Type B pancreatic cell (in vitro differentiated cells): ENCODE measurements at regions not wholly inside any gene's neighbourhood (a gene's known extent, or its start where the extent isn't known, plus 50 kb on each side); places are given as distances from the start of the nearest gene placed in this dataset.
"Not testable (repeated sequence)": the region's sequence is repeated elsewhere in the genome, so short reads cannot be mapped to it uniquely, and the experiment has no call there.

Experiments used
- DNase-seq: peaks from one replicate; pipeline ENCODE4 v3.0.0; 2021; ENCODE audit warnings: mixed read lengths; ENCODE audit not compliant: unreplicated experiment; ENCODE audit errors: extremely low spot score
- H3K27ac Mint-ChIP-seq: 2 replicates; pipeline ENCODE4 v1.8.0; 2021; ENCODE audit warnings: mild to moderate bottlenecking, mixed read lengths
- H3K27me3 Mint-ChIP-seq: 2 replicates; pipeline ENCODE4 v1.8.0; 2021; ENCODE audit warnings: mixed read lengths
- H3K36me3 Mint-ChIP-seq: 2 replicates; pipeline ENCODE4 v1.8.0; 2021; ENCODE audit warnings: mixed read lengths
- H3K4me1 Mint-ChIP-seq: one replicate; pipeline ENCODE4 v1.8.0; 2021; ENCODE audit warnings: mixed read lengths; ENCODE audit not compliant: unreplicated experiment
- H3K4me3 Mint-ChIP-seq: 2 replicates; pipeline ENCODE4 v1.8.0; 2021; ENCODE audit warnings: mild to moderate bottlenecking, mixed read lengths
- H3K9me3 Mint-ChIP-seq: 2 replicates; pipeline ENCODE4 v1.8.0; 2021; ENCODE audit warnings: mixed read lengths
- TF ChIP-seq, protein P1 (sequence below): fragments of 200-600 bp; sonication (generic); conservative IDR thresholded peaks from 2 replicates; pipeline ENCODE4 v1.5.0; 2021; ENCODE audit warnings: antibody characterized with exemption, mild to moderate bottlenecking

DNA sequence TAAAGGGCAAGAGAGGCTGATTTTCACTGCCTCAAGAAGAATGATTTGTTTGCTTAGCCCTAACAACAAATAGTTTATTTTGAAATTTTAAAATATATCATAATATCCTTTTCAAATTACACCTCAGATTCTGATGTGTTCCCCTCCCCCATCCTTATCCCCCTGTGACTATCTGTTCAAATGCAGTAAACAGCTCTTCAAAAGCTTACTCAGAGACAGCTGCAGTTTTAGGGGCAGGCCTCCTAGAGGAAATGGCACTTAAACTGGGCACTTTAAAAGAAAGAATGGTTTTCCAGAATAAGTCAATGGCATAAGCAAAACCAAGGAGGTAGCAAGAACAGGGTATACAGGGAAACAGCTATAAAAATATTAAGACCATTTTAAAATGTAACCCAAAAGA lies 118.6 kb upstream of the UST start:
- Mint-ChIP-seq H3K27ac (no peak overlapping the region), H3K9me3 (no peaks in the 10 kb centered on the region), H3K4me3 (no peak overlapping the region), H3K4me1 (no peaks in the 10 kb centered on the region), H3K27me3 (peaks cover under 1% of the 10 kb centered on the region), H3K36me3 (no peaks in the 10 kb centered on the region)
- TF ChIP-seq, protein P1, sequence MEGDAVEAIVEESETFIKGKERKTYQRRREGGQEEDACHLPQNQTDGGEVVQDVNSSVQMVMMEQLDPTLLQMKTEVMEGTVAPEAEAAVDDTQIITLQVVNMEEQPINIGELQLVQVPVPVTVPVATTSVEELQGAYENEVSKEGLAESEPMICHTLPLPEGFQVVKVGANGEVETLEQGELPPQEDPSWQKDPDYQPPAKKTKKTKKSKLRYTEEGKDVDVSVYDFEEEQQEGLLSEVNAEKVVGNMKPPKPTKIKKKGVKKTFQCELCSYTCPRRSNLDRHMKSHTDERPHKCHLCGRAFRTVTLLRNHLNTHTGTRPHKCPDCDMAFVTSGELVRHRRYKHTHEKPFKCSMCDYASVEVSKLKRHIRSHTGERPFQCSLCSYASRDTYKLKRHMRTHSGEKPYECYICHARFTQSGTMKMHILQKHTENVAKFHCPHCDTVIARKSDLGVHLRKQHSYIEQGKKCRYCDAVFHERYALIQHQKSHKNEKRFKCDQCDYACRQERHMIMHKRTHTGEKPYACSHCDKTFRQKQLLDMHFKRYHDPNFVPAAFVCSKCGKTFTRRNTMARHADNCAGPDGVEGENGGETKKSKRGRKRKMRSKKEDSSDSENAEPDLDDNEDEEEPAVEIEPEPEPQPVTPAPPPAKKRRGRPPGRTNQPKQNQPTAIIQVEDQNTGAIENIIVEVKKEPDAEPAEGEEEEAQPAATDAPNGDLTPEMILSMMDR, result no peak
- DNase-seq, result no peak

DNA sequence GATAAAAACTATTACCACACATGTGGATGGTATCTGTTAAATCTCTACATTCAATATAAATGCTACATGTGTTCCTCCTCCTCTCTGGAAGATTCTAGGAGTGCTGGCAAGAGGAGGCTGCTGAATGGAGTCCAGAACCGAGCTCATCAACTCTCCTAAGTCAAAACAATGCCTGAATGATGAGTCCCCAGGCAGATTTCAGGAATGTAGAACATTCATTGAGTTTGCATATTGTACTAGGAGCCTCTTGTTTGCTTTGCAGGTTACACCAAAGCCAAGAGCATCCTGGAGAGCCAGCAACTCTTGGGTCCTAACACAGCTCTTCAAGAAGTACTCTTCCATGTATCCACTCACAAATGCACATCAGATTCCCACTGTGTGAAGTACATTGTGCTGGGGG lies 117.6 kb upstream of the UST start:
- TF ChIP-seq, protein P1, result no peak
- H3K4me3 Mint-ChIP-seq, result no peak overlapping the region
- no peaks in the 10 kb centered on the region for H3K9me3 Mint-ChIP-seq
- no peaks in the 10 kb centered on the region for H3K36me3 Mint-ChIP-seq
- DNase-seq, result no peak
- no peaks in the 10 kb centered on the region for H3K27me3 Mint-ChIP-seq
- H3K4me1 Mint-ChIP-seq, result no peaks in the 10 kb centered on the region
- no peak overlapping the region for H3K27ac Mint-ChIP-seq

DNA sequence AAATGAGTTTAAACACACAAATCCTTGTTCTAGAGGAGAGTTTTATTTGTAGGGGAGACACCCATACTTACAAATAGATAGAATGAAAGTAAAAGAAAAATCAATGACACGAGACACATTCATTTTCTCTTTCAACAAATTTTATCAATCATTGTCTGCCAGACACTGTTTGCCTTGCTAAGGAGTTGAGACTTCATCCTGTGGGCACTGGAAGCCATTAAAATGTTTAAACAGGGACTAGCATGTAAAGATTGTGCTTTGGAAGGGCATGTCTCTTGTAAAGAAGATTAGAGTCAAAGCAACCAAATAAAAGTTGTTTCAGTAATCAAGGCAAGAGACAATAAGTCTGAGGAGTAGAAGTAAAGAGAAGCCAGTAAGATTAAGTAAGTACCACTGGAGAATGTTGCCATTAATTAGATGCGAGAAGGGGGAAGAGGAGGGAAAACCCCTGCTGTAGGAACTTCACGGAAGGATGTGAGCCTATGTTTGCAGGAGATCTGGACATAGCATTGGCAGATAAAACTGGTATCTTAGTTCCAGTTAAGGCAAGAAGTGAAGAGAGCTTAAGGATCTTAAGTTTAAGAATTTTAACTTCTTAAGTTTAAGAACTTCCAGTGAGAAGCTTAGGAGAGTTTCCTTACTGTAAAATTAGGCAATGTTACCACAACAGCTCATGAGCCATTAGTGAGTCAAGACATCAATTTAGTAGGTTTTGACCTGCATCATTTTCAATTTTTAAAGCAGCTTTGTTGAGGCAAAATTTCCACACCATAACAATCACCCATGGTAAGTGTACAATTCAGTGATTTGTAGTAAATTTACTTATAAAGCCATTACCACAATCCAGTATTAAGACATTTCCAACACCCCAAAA lies 117.0 kb upstream of the UST start:
- H3K36me3 Mint-ChIP-seq, result no peaks in the 10 kb centered on the region
- no peak for DNase-seq
- no peaks in the 10 kb centered on the region for H3K9me3 Mint-ChIP-seq
- H3K4me1 Mint-ChIP-seq, result no peaks in the 10 kb centered on the region
- H3K27ac Mint-ChIP-seq, result no peak overlapping the region
- H3K27me3 Mint-ChIP-seq, result no peaks in the 10 kb centered on the region
- no peak overlapping the region for H3K4me3 Mint-ChIP-seq
- TF ChIP-seq, protein P1, result no peak

DNA sequence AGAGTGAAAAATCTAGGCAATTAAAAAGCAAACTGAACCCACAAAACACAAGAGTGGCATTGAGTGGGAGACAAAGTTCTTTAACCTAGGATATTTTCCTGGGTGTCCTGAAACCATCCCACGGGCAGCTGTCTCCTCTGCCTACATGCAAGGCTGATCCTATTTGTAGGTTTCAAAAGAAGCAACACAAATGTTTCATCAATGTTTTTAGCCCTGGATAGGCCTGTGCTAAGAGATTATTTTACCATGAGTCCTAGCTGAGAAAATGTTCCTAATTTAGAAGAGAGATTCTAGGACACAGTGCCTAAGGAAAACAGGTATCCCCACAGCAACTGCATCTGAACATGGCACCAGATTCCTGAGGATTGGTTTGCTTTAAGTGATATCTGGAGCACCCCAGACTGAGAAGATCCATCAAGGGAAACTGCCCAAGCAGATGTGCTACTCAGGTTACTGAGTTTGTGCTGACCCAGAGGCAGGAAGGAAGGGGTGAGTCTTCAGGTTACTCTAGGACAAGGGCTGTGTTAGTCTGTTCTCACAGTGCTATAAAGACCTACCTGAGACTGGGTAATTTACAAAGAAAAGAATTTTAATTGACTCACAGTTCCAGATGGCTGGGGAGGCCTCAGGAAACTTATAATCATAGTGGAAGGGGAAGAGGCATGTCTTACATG lies 111.6 kb upstream of the UST start:
- peaks cover 3% of the 10 kb centered on the region for H3K9me3 Mint-ChIP-seq

DNA sequence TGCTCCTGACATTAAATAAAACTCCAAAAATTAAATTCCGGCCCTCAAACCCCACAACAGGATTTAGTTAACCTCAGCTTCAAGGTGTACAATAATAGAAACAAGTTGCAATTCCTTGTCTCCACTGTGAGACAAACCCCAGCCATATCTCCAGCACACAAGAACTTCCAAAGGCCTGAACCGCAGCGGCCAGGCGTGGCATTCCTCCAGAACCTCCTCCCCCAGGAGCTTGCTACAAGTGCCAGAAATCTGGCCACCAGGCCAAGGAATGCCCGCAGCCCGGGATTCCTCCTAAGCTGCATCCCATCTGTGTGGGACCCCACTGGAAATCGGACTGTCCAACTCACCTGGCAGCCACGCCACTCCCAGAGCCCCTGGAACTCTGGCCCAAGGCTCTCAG lies 105.0 kb upstream of the UST start:
- H3K9me3 Mint-ChIP-seq, H3K4me3 Mint-ChIP-seq, H3K4me1 Mint-ChIP-seq, H3K27me3 Mint-ChIP-seq, H3K27ac Mint-ChIP-seq, DNase-seq, H3K36me3 Mint-ChIP-seq: not testable (repeated sequence)

More for the DNA sequence above, 111.6 kb upstream of the UST start:
- no peaks in the 10 kb centered on the region for H3K36me3 Mint-ChIP-seq
- no peaks in the 10 kb centered on the region for H3K4me1 Mint-ChIP-seq
- no peaks in the 10 kb centered on the region for H3K27me3 Mint-ChIP-seq
- TF ChIP-seq, protein P1, result no peak
- no peak for DNase-seq
- H3K27ac Mint-ChIP-seq, result no peak overlapping the region
- H3K4me3 Mint-ChIP-seq, result no peak overlapping the region

DNA sequence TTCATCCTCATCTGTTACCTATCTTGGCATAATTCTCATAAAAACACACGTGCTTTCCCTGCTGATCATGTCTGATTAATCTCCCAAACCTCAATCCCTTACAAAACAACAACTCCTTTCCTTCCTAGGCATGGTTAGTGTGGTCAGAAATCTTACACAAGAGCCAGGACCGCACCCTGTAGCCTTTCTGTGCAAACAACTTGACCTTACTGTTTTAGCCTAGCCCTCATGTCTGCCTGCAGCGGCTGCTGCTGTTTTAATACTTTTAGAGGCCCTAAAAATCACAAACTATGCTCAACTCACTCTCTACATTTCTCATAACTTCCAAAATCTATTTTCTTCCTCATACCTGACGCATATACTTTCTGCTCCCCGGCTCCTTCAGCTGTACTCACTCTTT lies 103.6 kb upstream of the UST start:
- not testable (repeated sequence) for H3K9me3 Mint-ChIP-seq, DNase-seq, H3K27ac Mint-ChIP-seq, H3K4me3 Mint-ChIP-seq, H3K36me3 Mint-ChIP-seq, H3K27me3 Mint-ChIP-seq, H3K4me1 Mint-ChIP-seq

DNA sequence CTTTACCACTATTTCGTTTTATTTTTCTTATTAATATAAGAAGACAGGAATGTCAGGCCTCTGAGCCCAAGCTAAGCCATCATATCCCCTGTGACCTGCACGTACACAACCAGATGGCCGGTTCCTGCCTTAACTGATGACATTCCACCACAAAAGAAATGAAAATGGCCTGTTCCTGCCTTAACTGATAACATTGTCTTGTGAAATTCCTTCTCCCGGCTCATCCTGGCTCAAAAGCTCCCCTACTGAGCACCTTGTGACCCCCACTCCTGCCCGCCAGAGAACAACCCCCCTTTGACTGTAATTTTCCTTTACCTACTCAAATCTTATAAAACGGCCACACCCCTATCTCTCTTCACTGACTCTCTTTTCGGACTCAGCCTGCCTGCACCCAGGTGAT lies 101.8 kb upstream of the UST start:
- not testable (repeated sequence) for H3K27ac Mint-ChIP-seq, H3K9me3 Mint-ChIP-seq, DNase-seq, H3K27me3 Mint-ChIP-seq, H3K4me1 Mint-ChIP-seq, H3K4me3 Mint-ChIP-seq, H3K36me3 Mint-ChIP-seq
